Stimulated activated CD4-positive, alpha-beta T cell treated with anti-CD3 and anti-CD28 coated beads, Interleukin-2, amount 100 ng/mL, for 48 hours (primary cell): ENCODE measurements at regions not wholly inside any gene's neighbourhood (a gene's known extent, or its start where the extent isn't known, plus 50 kb on each side); places are given as distances from the start of the nearest gene placed in this dataset.

Experiments
- DNase-seq, 2 donors: peaks; one replicate each; pipeline ENCODE4 v3.0.0-alpha.2; 2020

GRCh38 chr9:108392877-108393276 lies 462.9 kb downstream of the ACTL7B start:
- no peak for DNase-seq

- no peak for DNase-seq
These were observed 466.7 kb downstream of the ACTL7B start for GRCh38 chr9:108389056-108389455.

- DNase-seq: no peak
These were observed 468.9 kb downstream of the ACTL7B start for GRCh38 chr9:108386859-108387384.

- no peak for DNase-seq
These were observed 469.8 kb downstream of the ACTL7B start for GRCh38 chr9:108386032-108386431.

- no peak for DNase-seq
These were observed 472.0 kb downstream of the ACTL7B start for GRCh38 chr9:108383796-108384195.

GRCh38 chr9:108382310-108382709 lies 473.5 kb downstream of the ACTL7B start:
- no peak for DNase-seq

- no peak for DNase-seq
These were observed 477.9 kb downstream of the ACTL7B start for GRCh38 chr9:108377881-108378280.

- DNase-seq: no peak
These were observed 478.4 kb downstream of the ACTL7B start for GRCh38 chr9:108377382-108377781.

- no peak for DNase-seq
These were observed 479.6 kb downstream of the ACTL7B start for GRCh38 chr9:108376140-108376539.

- DNase-seq: no peak
These were observed 481.2 kb downstream of the ACTL7B start for GRCh38 chr9:108374626-108375025.

- DNase-seq: no peak
These were observed 488.6 kb downstream of the ACTL7B start for GRCh38 chr9:108367188-108367587.

- DNase-seq: no peak
These were observed 492.5 kb downstream of the ACTL7B start for GRCh38 chr9:108363311-108363710.

- DNase-seq: no peak
These were observed 495.5 kb downstream of the ACTL7B start for GRCh38 chr9:108360304-108360703.

GRCh38 chr9:108356806-108357205 lies 499.0 kb downstream of the ACTL7B start:
- no peak for DNase-seq

- DNase-seq: no peak
These were observed 504.2 kb downstream of the ACTL7B start for GRCh38 chr9:108351571-108351970.

- no peak for DNase-seq
These were observed 508.2 kb downstream of the ACTL7B start for GRCh38 chr9:108347463-108348188.

- no peak for DNase-seq
These were observed 510.0 kb downstream of the ACTL7B start for GRCh38 chr9:108345826-108346225.

GRCh38 chr9:108339251-108339650 lies 516.5 kb downstream of the ACTL7B start:
- no peak for DNase-seq

- no peak for DNase-seq
These were observed 519.2 kb downstream of the ACTL7B start for GRCh38 chr9:108336575-108336974.

- DNase-seq: no peak
These were observed 522.2 kb downstream of the ACTL7B start for GRCh38 chr9:108333530-108333983.

- DNase-seq: no peak
These were observed 524.2 kb downstream of the ACTL7B start for GRCh38 chr9:108331596-108331995.

- no peak for DNase-seq
These were observed 530.4 kb downstream of the ACTL7B start for GRCh38 chr9:108325406-108325805.

GRCh38 chr9:108323615-108324014 lies 532.2 kb downstream of the ACTL7B start:
- DNase-seq: no peak

- no peak for DNase-seq
These were observed 533.3 kb downstream of the ACTL7B start for GRCh38 chr9:108322326-108323098.
